GM12891 (cell line): ENCODE measurements at regions not wholly inside any gene's neighbourhood (a gene's known extent, or its start where the extent isn't known, plus 50 kb on each side); places are given as distances from the start of the nearest gene placed in this dataset.
"Not testable (repeated sequence)": the region's sequence is repeated elsewhere in the genome, so short reads cannot be mapped to it uniquely, and the experiment has no call there.

Source experiments
- DNase-seq: peaks from one replicate; pipeline ENCODE4 v3.0.0; 2011; ENCODE audit warnings: low spot score; ENCODE audit not compliant: insufficient read length
- FAIRE-seq: peaks from 2 replicates; lab custom pipeline; 2011; peaks lifted over from hg19 to GRCh38; lab: Jason Lieb, UNC
- PAX5 ChIP-seq: IDR thresholded peaks from 2 replicates; pipeline ENCODE4 v1.6.1; 2011; ENCODE audit warnings: low read length, moderate library complexity, mild to moderate bottlenecking; ENCODE audit not compliant: insufficient read depth, severe bottlenecking
- POLR2A ChIP-seq: IDR thresholded peaks from 2 replicates; pipeline ENCODE4 v1.6.1; 2011; ENCODE audit warnings: low read depth, low read length, control low read depth
- POLR2AphosphoS5 ChIP-seq: IDR thresholded peaks from 2 replicates; pipeline ENCODE4 v1.6.1; 2011; ENCODE audit warnings: low read depth, low read length, control low read depth
- POU2F2 ChIP-seq: IDR thresholded peaks from 2 replicates; pipeline ENCODE4 v1.6.1; 2011; ENCODE audit warnings: low read depth, mild to moderate bottlenecking, control low read depth, low read length, moderate library complexity
- SPI1 ChIP-seq: IDR thresholded peaks from 2 replicates; pipeline ENCODE4 v1.6.1; 2011; ENCODE audit warnings: low read depth, low read length, control low read depth
- TAF1 ChIP-seq: IDR thresholded peaks from 2 replicates; pipeline ENCODE4 v1.6.1; 2011; ENCODE audit warnings: low read depth, low read length, control low read depth

DNA sequence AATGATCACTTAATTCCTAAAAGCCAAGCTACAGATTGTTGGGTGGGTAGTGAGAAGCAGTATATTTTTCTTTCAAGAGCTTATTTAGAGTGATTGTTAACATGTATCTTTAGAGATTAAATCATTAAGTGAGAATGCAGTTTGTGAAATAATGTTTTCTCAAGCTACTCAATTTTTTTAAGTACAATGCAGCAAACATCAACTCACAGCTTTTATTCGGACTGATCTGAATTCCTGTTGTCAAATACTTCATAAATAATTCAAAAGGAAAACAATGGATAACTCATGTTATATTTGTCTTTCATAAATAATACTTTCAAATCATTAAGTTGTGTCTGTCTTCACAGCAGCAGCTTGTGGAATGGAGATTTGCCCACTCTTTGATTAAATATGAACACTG, 271.1 kb upstream of the DEPDC1 start:
- TF ChIP-seq POU2F2 (no peak), TAF1 (no peak), POLR2A (no peak), PAX5 (no peak), SPI1 (no peak), POLR2AphosphoS5 (no peak)
- FAIRE-seq: no peak

DNA sequence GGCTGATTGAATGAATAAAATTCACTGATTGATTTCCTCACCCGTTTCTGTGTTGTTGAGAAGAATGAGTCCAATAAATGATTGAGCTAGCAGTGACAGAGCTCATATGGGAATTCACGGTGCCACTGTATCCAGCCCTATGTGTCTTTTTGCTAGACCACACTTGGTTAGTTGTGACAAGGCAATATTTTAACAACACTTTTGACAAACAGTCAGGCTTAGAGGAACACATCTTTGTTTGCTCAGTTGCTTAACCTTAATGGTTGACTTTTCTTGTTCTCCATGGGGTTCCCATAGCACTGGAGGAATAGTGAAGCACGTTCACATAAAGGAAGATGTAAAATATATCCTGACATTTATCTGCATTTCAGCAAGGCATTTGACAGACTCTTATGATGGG, 273.9 kb upstream of the DEPDC1 start:
- TF ChIP-seq POLR2AphosphoS5 (no peak), POLR2A (no peak), TAF1 (no peak), POU2F2 (no peak), SPI1 (no peak), PAX5 (no peak)
- DNase-seq (no peak), FAIRE-seq (no peak)

More for the DNA sequence above, 271.1 kb upstream of the DEPDC1 start:
- no peak for DNase-seq

DNA sequence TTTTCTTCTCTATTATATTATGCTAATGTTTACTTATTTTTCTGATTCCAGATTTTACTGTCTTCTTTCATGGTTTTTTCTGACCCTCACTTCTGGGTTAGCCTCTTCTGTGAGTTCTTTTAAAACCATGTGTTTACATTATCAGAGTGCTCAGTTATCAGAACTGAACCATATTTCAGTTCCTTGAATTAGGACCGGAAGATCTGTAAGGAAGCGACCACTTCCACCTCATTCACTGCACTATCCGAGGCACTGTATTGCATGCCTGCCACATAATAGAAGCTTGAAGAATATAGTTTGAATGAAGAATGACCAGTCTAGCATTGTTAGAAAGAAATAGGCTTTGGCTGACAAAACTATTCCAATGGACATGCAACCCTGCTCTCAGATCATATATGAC, 281.0 kb upstream of the DEPDC1 start:
- no peak for FAIRE-seq
- DNase-seq: no peak
- TF ChIP-seq POLR2AphosphoS5: no peak
- no peak for TF ChIP-seq POLR2A
- TF ChIP-seq TAF1: no peak
- no peak for TF ChIP-seq SPI1
- TF ChIP-seq PAX5: no peak
- TF ChIP-seq POU2F2: no peak

DNA sequence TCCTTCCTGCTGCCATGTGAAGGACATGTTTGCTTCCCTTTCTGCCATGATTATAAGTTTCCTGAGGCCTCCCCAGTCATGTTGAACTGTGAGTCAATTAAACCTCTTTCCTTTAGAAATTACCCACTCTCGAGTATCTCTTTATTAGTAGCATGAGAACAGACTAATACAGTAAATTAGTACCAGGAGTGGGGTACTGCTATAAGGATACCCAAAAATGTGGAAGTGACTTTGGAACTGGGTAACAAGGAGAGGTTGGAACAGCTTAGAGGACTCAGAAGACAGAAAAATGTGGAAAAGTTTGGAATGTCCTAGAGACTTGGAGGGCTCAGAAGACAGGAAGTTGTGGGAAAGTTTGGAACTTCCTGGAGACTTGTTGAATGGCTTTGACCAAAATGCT, 283.0 kb upstream of the DEPDC1 start:
- not testable (repeated sequence) for FAIRE-seq, DNase-seq

DNA sequence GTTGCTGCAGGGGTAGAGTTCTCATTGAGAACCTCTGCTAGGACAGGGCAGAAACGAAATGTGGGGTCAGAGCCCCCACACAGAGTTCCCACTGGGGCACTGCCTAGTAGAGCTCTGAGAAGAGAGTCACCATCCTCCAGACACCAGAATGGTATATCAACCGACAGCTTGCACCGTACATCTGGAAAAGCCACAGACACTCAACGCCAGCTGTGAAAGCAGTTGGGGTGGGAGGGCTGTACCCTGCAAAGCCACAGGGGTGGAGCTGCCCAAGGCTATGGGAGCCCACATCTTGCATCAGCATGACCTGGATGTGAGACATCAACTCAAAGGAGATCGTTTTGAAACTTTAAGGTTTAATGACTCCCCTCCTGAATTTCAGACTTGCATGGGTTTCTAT, 284.0 kb upstream of the DEPDC1 start:
- TF ChIP-seq POLR2AphosphoS5 (no peak), SPI1 (no peak), PAX5 (no peak)
- FAIRE-seq (no peak), DNase-seq (no peak)

DNA sequence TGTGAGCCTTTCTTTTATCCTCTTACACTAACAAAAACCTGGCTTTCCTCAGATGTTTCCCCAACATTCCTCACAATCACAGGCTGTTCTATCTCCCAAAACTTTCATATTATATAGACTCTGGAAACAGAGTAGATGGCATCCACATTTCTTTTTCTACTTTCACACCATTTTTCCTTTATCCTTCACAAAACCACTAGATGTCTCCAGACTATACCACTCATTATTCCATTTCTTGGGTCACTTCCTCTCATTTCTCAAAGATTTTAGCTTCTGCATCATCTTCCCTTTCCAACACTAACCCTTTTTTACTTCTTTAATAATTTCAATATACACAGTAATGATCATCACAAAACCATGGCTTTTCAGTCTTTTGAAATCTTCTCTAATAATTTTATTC, 286.0 kb upstream of the DEPDC1 start:
- TF ChIP-seq PAX5 (no peak), POLR2AphosphoS5 (no peak), TAF1 (no peak), POLR2A (no peak), POU2F2 (no peak), SPI1 (no peak)
- no peak for FAIRE-seq
- no peak for DNase-seq

DNA sequence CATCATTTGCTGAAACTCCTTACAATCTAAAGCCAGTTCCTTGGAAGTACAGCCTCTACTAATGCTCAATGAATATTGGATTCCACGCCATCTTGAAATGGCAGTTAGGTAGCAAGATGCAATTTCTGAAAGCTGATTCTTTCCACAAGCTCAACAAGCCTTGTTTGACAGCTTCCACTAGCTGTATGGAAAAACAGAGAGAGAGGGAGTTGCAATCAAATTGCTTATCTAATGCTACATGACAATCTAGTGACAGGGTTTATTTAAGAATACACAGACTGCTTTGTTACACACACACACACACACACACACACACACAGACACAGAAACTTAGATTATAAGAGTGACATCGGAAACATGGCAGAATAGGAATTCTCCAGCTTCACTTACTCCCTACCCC, 288.4 kb upstream of the DEPDC1 start:
- DNase-seq: no peak
- TF ChIP-seq POLR2AphosphoS5: no peak
- FAIRE-seq: no peak

DNA sequence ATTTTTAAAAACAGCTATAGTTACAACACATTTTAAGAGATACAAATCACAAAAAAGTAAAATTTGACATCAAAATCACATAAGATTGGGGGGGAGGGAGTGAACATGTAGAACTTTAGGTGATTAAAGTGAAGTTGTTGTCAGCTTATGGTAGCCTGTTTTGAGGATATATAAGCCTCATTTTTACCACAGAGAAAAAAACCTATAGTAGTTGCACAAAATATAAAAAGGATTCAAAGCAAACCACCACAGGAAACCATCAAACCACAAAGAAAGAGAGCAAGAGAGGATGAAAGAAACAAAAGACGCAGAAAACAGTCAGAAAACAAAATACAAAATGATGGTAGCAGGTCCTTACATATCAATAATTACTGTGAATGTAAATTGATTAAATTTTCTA, 291.9 kb upstream of the DEPDC1 start:
- FAIRE-seq (no peak), DNase-seq (no peak)
- TF ChIP-seq POLR2AphosphoS5 (no peak), POU2F2 (no peak), TAF1 (no peak), PAX5 (no peak), SPI1 (no peak), POLR2A (no peak)

DNA sequence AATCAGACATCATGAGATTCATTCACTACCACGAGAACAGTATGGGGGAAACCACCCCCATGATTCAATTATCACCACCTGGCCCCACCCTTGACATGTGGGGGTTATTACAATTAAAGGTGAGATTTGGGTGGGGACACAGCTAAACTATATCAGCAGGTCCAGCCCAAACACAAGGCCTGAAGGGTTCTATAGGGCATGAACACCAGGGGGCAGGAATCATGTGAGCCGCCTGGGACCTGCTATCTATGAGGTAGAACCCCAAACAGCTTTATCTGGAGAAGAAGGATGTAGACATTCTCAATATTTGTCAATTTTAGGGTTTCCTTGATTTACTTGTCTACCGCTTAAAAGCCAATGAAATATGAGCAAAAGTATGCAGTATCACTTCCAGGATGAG, 294.9 kb upstream of the DEPDC1 start:
- no peak for TF ChIP-seq POU2F2
- no peak for TF ChIP-seq POLR2AphosphoS5
- TF ChIP-seq SPI1: no peak
- TF ChIP-seq TAF1: no peak
- FAIRE-seq (no peak), DNase-seq (no peak)

DNA sequence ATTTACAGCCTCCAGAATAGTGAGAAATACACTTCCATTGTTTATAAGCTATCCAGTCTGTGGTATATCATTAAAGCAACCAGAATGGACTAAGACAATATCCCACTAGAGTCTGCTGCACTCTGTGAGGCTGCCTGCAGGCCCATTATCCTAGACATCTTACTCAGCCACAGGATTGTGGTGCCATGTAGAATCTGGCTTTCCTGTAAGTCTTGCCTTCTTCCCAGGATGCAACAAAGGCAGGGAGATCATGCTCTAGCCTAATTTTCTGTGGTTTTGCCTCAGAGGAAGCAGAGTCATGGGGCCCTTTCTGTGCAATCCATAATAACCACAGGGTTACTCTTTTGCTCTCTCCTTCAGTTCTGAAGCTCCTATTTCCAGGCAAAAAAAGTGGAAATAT, 299.1 kb upstream of the DEPDC1 start:
- FAIRE-seq (no peak), DNase-seq (no peak)

DNA sequence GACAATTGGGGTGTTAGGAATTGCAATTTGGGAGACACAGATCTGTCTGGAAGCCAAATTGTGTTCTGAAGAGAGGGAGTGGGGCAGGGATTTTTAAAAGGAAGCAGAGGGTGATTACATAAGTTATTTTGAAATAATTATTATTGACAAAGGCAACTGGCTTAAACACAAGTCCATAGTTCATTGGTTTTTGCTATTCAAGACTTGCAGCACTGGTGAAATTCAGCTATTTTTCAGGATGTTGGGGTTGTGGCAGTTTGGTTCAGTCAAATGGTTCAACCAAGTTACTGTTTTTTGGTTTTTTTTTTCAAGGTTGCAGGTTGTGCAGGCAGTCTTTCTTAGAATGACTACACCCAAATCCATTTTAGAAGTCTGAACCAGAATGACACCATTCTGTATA, 300.0 kb upstream of the DEPDC1 start:
- no peak for FAIRE-seq
- TF ChIP-seq PAX5 (no peak), POU2F2 (no peak), POLR2AphosphoS5 (no peak), TAF1 (no peak), POLR2A (no peak)
- no peak for DNase-seq

More for the DNA sequence above, 299.1 kb upstream of the DEPDC1 start:
- TF ChIP-seq POLR2A (no peak), TAF1 (no peak), POU2F2 (no peak), SPI1 (no peak), POLR2AphosphoS5 (no peak), PAX5 (no peak)
